ENCODE measurements at regions not wholly inside any gene's neighbourhood (a gene's known extent, or its start where the extent isn't known, plus 50 kb on each side); places are given as distances from the start of the nearest gene placed in this dataset.

DNA sequence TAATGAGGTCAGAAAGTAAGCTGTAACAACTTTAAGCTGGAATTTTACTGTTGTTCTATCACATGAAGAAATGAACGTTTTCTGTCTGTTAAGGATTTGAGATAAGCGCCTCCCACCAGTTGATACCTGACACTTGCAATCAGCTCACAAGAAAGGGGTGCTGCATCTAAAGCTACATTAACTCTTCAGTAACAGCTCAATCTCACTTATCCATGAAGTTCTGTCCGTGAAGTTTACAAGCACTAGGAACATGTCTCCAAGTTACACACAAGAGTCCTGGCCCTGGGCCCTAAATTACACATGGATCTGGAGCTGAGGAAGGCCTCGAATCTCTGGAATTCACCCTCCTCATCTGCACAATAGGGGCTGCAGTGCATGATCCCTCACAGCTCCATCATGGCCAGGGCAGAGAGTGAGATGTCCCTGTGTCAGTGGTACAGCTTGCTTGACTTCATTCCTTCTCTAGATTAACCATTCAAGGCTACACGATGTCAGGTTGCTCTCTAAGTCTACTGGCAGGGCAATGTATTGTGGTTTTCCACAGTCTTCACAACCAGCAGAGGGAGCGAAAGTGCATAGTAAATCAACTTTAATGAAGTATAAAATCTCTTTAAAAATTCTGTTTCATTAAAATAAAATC is 182.4 kb upstream of the MCHR2 start:
- H3K4me3 ChIP-seq: no peak overlapping the region
- 35% methylated on average over 6 of the region's 6 CpGs for WGBS
- intact Hi-C loops (cut with DNase I): no loop called here
- TF ChIP-seq POLR2A (IDR thresholded peaks at IDR 0.05; ENCODE audit: low read depth) (no peak), POLR2AphosphoS5 (IDR thresholded peaks at IDR 0.05) (no peak), EP300 (IDR thresholded peaks at IDR 0.05) (no peak)
- TF ChIP-seq, protein P1, sequence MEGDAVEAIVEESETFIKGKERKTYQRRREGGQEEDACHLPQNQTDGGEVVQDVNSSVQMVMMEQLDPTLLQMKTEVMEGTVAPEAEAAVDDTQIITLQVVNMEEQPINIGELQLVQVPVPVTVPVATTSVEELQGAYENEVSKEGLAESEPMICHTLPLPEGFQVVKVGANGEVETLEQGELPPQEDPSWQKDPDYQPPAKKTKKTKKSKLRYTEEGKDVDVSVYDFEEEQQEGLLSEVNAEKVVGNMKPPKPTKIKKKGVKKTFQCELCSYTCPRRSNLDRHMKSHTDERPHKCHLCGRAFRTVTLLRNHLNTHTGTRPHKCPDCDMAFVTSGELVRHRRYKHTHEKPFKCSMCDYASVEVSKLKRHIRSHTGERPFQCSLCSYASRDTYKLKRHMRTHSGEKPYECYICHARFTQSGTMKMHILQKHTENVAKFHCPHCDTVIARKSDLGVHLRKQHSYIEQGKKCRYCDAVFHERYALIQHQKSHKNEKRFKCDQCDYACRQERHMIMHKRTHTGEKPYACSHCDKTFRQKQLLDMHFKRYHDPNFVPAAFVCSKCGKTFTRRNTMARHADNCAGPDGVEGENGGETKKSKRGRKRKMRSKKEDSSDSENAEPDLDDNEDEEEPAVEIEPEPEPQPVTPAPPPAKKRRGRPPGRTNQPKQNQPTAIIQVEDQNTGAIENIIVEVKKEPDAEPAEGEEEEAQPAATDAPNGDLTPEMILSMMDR (IDR thresholded peaks at IDR 0.05): no peak
- H3K27me3 ChIP-seq: no peaks in the 10 kb centered on the region
- H3K27ac ChIP-seq (replicated peaks in 1 of 4): no peak overlapping the region
- no peaks in the 10 kb centered on the region for H3K9me3 ChIP-seq
- no peaks in the 10 kb centered on the region for H3K36me3 ChIP-seq
- DNase-seq (ENCODE audit: extremely low spot score): no peak
- peaks cover 6 to 23% (median 13%) of the 10 kb centered on the region in 4 donors for H3K4me1 ChIP-seq

DNA sequence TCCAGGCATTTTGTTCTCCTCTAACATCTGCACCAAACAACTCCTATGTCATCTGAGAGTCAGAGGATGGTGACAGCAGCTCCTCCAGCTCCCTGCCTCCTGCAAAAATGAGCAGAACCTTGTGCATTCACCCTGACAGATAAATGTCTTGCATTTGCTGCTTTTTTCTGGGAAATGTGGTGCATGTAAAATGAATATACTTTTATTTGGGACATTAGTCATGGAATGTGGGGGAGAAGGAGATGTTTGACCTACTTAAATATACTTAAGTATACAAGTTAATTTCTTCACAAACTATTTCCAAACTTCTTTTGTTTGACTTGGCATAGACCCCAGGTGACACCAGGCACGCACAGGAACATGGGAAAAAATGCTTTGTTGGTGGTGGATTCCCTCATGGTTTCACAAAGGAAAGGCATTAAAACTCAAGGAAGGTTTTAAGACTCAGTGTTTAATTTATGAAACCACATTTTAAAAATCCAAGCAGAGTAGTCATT is 181.8 kb upstream of the MCHR2 start:
- intact Hi-C loops (cut with DNase I): no loop called here
- Histone ChIP-seq H3K9me3 (no peaks in the 10 kb centered on the region), H3K36me3 (no peaks in the 10 kb centered on the region), H3K27ac (replicated peaks in 1 of 4) (no peak overlapping the region), H3K4me1 (peaks cover 6 to 23% (median 13%) of the 10 kb centered on the region in 4 donors), H3K27me3 (no peaks in the 10 kb centered on the region), H3K4me3 (no peak overlapping the region)
- TF ChIP-seq POLR2AphosphoS5 (IDR thresholded peaks at IDR 0.05) (no peak), POLR2A (IDR thresholded peaks at IDR 0.05; ENCODE audit: low read depth) (no peak), EP300 (IDR thresholded peaks at IDR 0.05) (no peak)
- TF ChIP-seq, protein P1 (IDR thresholded peaks at IDR 0.05): no peak
- no peak for DNase-seq (ENCODE audit: extremely low spot score)
- WGBS: 15% methylated on average over 1 of the region's 1 CpG

DNA sequence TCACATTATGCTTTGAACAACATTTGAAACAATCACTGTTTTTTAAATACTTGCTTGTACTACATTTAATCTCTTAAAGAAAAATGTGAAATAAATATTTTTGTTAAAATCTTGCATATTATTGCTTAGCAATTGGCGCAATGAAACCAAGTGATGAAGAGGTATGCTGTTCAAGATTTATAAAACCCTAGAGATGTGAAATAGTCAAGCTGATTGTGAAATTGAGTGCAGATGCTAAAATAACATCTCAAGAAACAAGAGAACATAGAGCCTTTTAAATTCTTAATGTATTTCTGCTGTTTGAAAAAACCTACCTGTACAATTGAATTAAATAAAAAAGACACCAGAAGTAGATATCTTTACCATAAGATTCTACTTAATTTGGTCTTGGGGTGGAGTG is 179.2 kb upstream of the MCHR2 start:
- intact Hi-C loops (cut with DNase I): no loop called here
- H3K4me3 ChIP-seq: no peak overlapping the region
- peaks cover 0 to 7% (median 0%) of the 10 kb centered on the region in 4 donors for H3K27me3 ChIP-seq
- peaks cover 6 to 23% (median 13%) of the 10 kb centered on the region in 4 donors for H3K4me1 ChIP-seq
- H3K9me3 ChIP-seq: no peaks in the 10 kb centered on the region
- DNase-seq (ENCODE audit: extremely low spot score): no peak
- no peak overlapping the region for H3K27ac ChIP-seq (replicated peaks in 1 of 4)
- no peak for TF ChIP-seq POLR2AphosphoS5 (IDR thresholded peaks at IDR 0.05)
- TF ChIP-seq EP300 (IDR thresholded peaks at IDR 0.05): no peak
- TF ChIP-seq, protein P1 (IDR thresholded peaks at IDR 0.05): no peak
- TF ChIP-seq POLR2A (IDR thresholded peaks at IDR 0.05; ENCODE audit: low read depth): no peak
- H3K36me3 ChIP-seq: no peaks in the 10 kb centered on the region
- WGBS: 84% methylated on average over 1 of the region's 1 CpG

DNA sequence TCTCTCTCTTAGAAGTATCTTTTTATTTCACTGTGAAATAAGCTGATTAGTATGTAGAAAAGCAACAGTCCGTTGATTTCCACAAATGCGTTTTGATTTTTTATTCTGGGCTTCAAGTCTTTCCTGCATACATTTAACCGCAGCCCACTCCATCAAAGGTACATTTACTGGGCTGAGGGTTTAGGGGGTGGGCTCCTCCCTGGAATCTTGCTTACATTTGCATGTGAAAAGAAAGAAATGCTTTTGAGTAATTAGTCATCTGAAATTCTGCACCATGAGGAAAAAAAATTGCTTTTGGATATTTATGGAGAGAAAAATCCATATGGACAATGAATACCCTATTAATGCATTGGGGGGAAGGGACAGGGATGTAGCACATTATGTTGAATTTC is 178.3 kb upstream of the MCHR2 start:
- WGBS: 87% methylated on average over 3 of the region's 3 CpGs
- no peaks in the 10 kb centered on the region for H3K36me3 ChIP-seq
- H3K9me3 ChIP-seq: no peaks in the 10 kb centered on the region

More for the DNA sequence above, 178.3 kb upstream of the MCHR2 start:
- Histone ChIP-seq H3K27me3 (peaks cover 0 to 7% (median 0%) of the 10 kb centered on the region in 4 donors), H3K27ac (replicated peaks in 1 of 4) (no peak overlapping the region), H3K4me1 (peaks cover 6 to 22% (median 13%) of the 10 kb centered on the region in 4 donors), H3K4me3 (no peak overlapping the region)
- intact Hi-C loops (cut with DNase I): no loop called here
- no peak for DNase-seq (ENCODE audit: extremely low spot score)
- TF ChIP-seq EP300 (IDR thresholded peaks at IDR 0.05) (no peak), POLR2AphosphoS5 (IDR thresholded peaks at IDR 0.05) (no peak), POLR2A (IDR thresholded peaks at IDR 0.05; ENCODE audit: low read depth) (no peak)
- TF ChIP-seq, protein P1 (IDR thresholded peaks at IDR 0.05): no peak

Data from esophagus muscularis mucosa (tissue), 4 donors.